ENCODE measurements at regions not wholly inside any gene's neighbourhood (a gene's known extent, or its start where the extent isn't known, plus 50 kb on each side); places are given as distances from the start of the nearest gene placed in this dataset.

- TF ChIP-seq POLR2AphosphoS5 (IDR thresholded peaks at IDR 0.05) (no peak), POLR2A (IDR thresholded peaks at IDR 0.05) (no peak), CTCF (IDR thresholded peaks at IDR 0.05) (no peak), EP300 (IDR thresholded peaks at IDR 0.05) (no peak)
These were observed 299.4 kb downstream of the CRPPA start for GRCh38 chr7:16121876-16122390.
